ENCODE measurements at regions not wholly inside any gene's neighbourhood (a gene's known extent, or its start where the extent isn't known, plus 50 kb on each side); places are given as distances from the start of the nearest gene placed in this dataset.

- Histone ChIP-seq H3K4me1 (ENCODE audit: control insufficient read depth, insufficient read depth, low read length) (no peaks in the 10 kb centered on the region), H3K36me3 (ENCODE audit: control insufficient read depth, insufficient read depth, low read length) (no peaks in the 10 kb centered on the region), H3K9me3 (ENCODE audit: control insufficient read depth, insufficient read depth, low read depth, low read length) (no peaks in the 10 kb centered on the region), H3K4me3 (ENCODE audit: low read depth in 2 of 2, low read length in 2 of 2) (no peak overlapping the region), H3K27ac (ENCODE audit: low read length) (no peak overlapping the region), H3K27me3 (ENCODE audit: control insufficient read depth, insufficient read depth, low read length) (no peaks in the 10 kb centered on the region)
- intact Hi-C loops (cut with micrococcal nuclease; ENCODE audit: unreplicated experiment) (no loop called here), in situ Hi-C loops (cut with HindIII; ENCODE audit: low pct_unique_long_range_greater_than_20kb, low sequenced_read_pairs) (no loop called here)
- DNase-seq (ENCODE audit: low read depth, low spot score) (no peak), ATAC-seq (no peak)
- CTCF ChIA-PET: no interaction called here
- POLR2A ChIA-PET: no interaction called here
- BruUV-seq (replicated peaks): no TSS peak
- TF ChIP-seq, protein P1, sequence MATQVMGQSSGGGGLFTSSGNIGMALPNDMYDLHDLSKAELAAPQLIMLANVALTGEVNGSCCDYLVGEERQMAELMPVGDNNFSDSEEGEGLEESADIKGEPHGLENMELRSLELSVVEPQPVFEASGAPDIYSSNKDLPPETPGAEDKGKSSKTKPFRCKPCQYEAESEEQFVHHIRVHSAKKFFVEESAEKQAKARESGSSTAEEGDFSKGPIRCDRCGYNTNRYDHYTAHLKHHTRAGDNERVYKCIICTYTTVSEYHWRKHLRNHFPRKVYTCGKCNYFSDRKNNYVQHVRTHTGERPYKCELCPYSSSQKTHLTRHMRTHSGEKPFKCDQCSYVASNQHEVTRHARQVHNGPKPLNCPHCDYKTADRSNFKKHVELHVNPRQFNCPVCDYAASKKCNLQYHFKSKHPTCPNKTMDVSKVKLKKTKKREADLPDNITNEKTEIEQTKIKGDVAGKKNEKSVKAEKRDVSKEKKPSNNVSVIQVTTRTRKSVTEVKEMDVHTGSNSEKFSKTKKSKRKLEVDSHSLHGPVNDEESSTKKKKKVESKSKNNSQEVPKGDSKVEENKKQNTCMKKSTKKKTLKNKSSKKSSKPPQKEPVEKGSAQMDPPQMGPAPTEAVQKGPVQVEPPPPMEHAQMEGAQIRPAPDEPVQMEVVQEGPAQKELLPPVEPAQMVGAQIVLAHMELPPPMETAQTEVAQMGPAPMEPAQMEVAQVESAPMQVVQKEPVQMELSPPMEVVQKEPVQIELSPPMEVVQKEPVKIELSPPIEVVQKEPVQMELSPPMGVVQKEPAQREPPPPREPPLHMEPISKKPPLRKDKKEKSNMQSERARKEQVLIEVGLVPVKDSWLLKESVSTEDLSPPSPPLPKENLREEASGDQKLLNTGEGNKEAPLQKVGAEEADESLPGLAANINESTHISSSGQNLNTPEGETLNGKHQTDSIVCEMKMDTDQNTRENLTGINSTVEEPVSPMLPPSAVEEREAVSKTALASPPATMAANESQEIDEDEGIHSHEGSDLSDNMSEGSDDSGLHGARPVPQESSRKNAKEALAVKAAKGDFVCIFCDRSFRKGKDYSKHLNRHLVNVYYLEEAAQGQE (IDR thresholded peaks at IDR 0.05; ENCODE audit: insufficient read depth in 1 of 2, low read depth in 2 of 2, low read length in 1 of 2): no peak
- TF ChIP-seq POLR2AphosphoS5 (IDR thresholded peaks at IDR 0.05; ENCODE audit: low read depth, low read length) (no peak), TCF7L2 (IDR thresholded peaks at IDR 0.05; ENCODE audit: low read depth, low read length) (no peak), CTCF (IDR thresholded peaks at IDR 0.05) (no peak), SIN3A (IDR thresholded peaks at IDR 0.05; ENCODE audit: borderline replicate concordance, insufficient read depth, low read depth, low read length) (no peak)
Measured at GRCh38 chr7:136033413-136034031, 56.4 kb upstream of the MTPN start.

GRCh38 chr7:136030867-136031318 is 53.7 kb upstream of the MTPN start:
- no peaks in the 10 kb centered on the region for H3K9me3 ChIP-seq (ENCODE audit: control insufficient read depth, insufficient read depth, low read depth, low read length)
- no peaks in the 10 kb centered on the region for H3K4me1 ChIP-seq (ENCODE audit: control insufficient read depth, insufficient read depth, low read length)
- no peak for TF ChIP-seq POLR2AphosphoS5 (IDR thresholded peaks at IDR 0.05; ENCODE audit: low read depth, low read length)
- TF ChIP-seq, protein P1 (IDR thresholded peaks at IDR 0.05; ENCODE audit: insufficient read depth in 1 of 2, low read depth in 2 of 2, low read length in 1 of 2): no peak
- TF ChIP-seq CTCF (IDR thresholded peaks at IDR 0.05): no peak
- no peak for TF ChIP-seq TCF7L2 (IDR thresholded peaks at IDR 0.05; ENCODE audit: low read depth, low read length)
- TF ChIP-seq SIN3A (IDR thresholded peaks at IDR 0.05; ENCODE audit: borderline replicate concordance, insufficient read depth, low read depth, low read length): no peak
- in situ Hi-C loops (cut with HindIII; ENCODE audit: low pct_unique_long_range_greater_than_20kb, low sequenced_read_pairs) (no loop called here), intact Hi-C loops (cut with micrococcal nuclease; ENCODE audit: unreplicated experiment) (no loop called here)
- ChIA-PET CTCF (no interaction called here), POLR2A (no interaction called here)
- no peak for ATAC-seq
- DNase-seq (ENCODE audit: low read depth, low spot score): no peak
- H3K4me3 ChIP-seq (ENCODE audit: low read depth in 2 of 2, low read length in 2 of 2): no peak overlapping the region
- no peak overlapping the region for H3K27ac ChIP-seq (ENCODE audit: low read length)
- no peaks in the 10 kb centered on the region for H3K36me3 ChIP-seq (ENCODE audit: control insufficient read depth, insufficient read depth, low read length)
- no peaks in the 10 kb centered on the region for H3K27me3 ChIP-seq (ENCODE audit: control insufficient read depth, insufficient read depth, low read length)
- BruUV-seq (replicated peaks): no TSS peak

All from Panc1 (cell line).